Mesenchymal stem cell (in vitro differentiated cells and primary cell): ENCODE measurements at regions not wholly inside any gene's neighbourhood (a gene's known extent, or its start where the extent isn't known, plus 50 kb on each side); places are given as distances from the start of the nearest gene placed in this dataset.

ENCODE experiments used
- DNase-seq: peaks from one replicate; pipeline ENCODE4 v3.0.0-alpha.2; 2013
- H2AFZ ChIP-seq: one replicate; pipeline ENCODE4 v1.6.1; 2013; ENCODE audit warnings: low read depth, mild to moderate bottlenecking, control low read depth, inconsistent platforms, low read length, moderate library complexity
- H2AK5ac ChIP-seq: 2 replicates; pipeline ENCODE4 v1.6.1; 2013; ENCODE audit warnings: low read length, moderate library complexity, mild to moderate bottlenecking, inconsistent platforms; ENCODE audit not compliant: severe bottlenecking
- H2BK120ac ChIP-seq: one replicate; pipeline ENCODE4 v1.6.1; 2013; ENCODE audit warnings: low read depth, mild to moderate bottlenecking, inconsistent platforms, low read length, moderate library complexity
- H2BK12ac ChIP-seq, 2 experiments: one replicate each; pipeline ENCODE4 v1.6.1; 2013; ENCODE audit warnings: inconsistent platforms in 2 of 2, low read length in 2 of 2, mild to moderate bottlenecking in 2 of 2, moderate library complexity in 2 of 2, control low read depth in 1 of 2
- H2BK15ac ChIP-seq: one replicate; pipeline ENCODE4 v1.6.1; 2013; ENCODE audit warnings: mild to moderate bottlenecking, low read depth, inconsistent platforms; ENCODE audit not compliant: poor library complexity, severe bottlenecking
- H2BK5ac ChIP-seq: 2 replicates; pipeline ENCODE4 v1.6.1; 2013; ENCODE audit warnings: low read depth, mild to moderate bottlenecking, low read length, control low read depth, inconsistent platforms; ENCODE audit not compliant: poor library complexity, severe bottlenecking
- H3K14ac ChIP-seq, 2 experiments: one replicate each; pipeline ENCODE4 v1.6.1; 2013; ENCODE audit warnings: inconsistent platforms in 2 of 2, low read length in 2 of 2, control low read depth in 1 of 2, mild to moderate bottlenecking in 1 of 2, moderate library complexity in 1 of 2
- H3K18ac ChIP-seq, 2 experiments: one replicate each; pipeline ENCODE4 v1.6.1; 2013; ENCODE audit warnings: inconsistent platforms in 2 of 2, low read length in 2 of 2, control low read depth in 1 of 2, low read depth in 1 of 2, mild to moderate bottlenecking in 1 of 2
- H3K23ac ChIP-seq, 2 experiments: one replicate each; pipeline ENCODE4 v1.6.1; 2013; ENCODE audit warnings: inconsistent platforms in 2 of 2, low read length in 2 of 2, mild to moderate bottlenecking in 2 of 2, moderate library complexity in 2 of 2, control low read depth in 1 of 2
- H3K27ac ChIP-seq: 2 replicates; pipeline ENCODE4 v1.5.1; 2013; ENCODE audit warnings: mild to moderate bottlenecking, moderate library complexity, low read length, control low read depth, inconsistent platforms; ENCODE audit not compliant: poor library complexity, severe bottlenecking
- H3K27me3 ChIP-seq, 2 experiments: 2 replicates each; pipeline versions ENCODE4 v1.6.1 to v1.7.0; 2013; ENCODE audit warnings: low read length in 2 of 2, mild to moderate bottlenecking in 2 of 2, moderate library complexity in 2 of 2, control low read depth in 1 of 2, inconsistent platforms in 1 of 2; ENCODE audit not compliant: control insufficient read depth in 1 of 2, insufficient read depth in 1 of 2
- H3K36me3 ChIP-seq, 2 experiments: 2 replicates each; pipeline versions ENCODE4 v1.6.1 to v1.7.0; 2013; ENCODE audit warnings: low read length in 2 of 2, control low read depth in 1 of 2, inconsistent platforms in 1 of 2, low read depth in 1 of 2, mild to moderate bottlenecking in 1 of 2; ENCODE audit not compliant: insufficient read depth in 2 of 2, control insufficient read depth in 1 of 2
- H3K4ac ChIP-seq, 2 experiments: one replicate each; pipeline ENCODE4 v1.6.1; 2013; ENCODE audit warnings: inconsistent platforms in 2 of 2, low read length in 2 of 2, mild to moderate bottlenecking in 2 of 2, moderate library complexity in 2 of 2, control low read depth in 1 of 2, low read depth in 1 of 2
- H3K4me1 ChIP-seq: 2 replicates; pipeline ENCODE4 v1.6.1; 2013; ENCODE audit warnings: low read depth, low read length, control low read depth; ENCODE audit not compliant: control insufficient read depth, insufficient read depth
- H3K4me2 ChIP-seq: 2 replicates; pipeline ENCODE4 v1.6.1; 2013; ENCODE audit warnings: low read length, mild to moderate bottlenecking, inconsistent platforms; ENCODE audit not compliant: poor library complexity, severe bottlenecking
- H3K4me3 ChIP-seq, 2 experiments: 2 replicates each; pipeline versions ENCODE4 v1.5.1 to v1.7.0; 2013; ENCODE audit warnings: low read length in 2 of 2, mild to moderate bottlenecking in 2 of 2, control low read depth in 1 of 2, low read depth in 1 of 2; ENCODE audit not compliant: insufficient read depth in 1 of 2
- H3K79me1 ChIP-seq: replicated peaks from 2 replicates; pipeline ENCODE4 v1.6.1; 2013; ENCODE audit warnings: mild to moderate bottlenecking, control low read depth, low read length, inconsistent platforms; ENCODE audit not compliant: poor library complexity, severe bottlenecking
- H3K9ac ChIP-seq: 2 replicates; pipeline ENCODE4 v1.7.0; 2013; ENCODE audit warnings: mild to moderate bottlenecking, low read length, moderate library complexity
- H3K9me3 ChIP-seq: 2 replicates; pipeline ENCODE4 v1.7.0; 2013; ENCODE audit warnings: mild to moderate bottlenecking, low read length; ENCODE audit not compliant: control insufficient read depth
- H4K8ac ChIP-seq: one replicate; pipeline ENCODE4 v1.6.1; 2013; ENCODE audit warnings: inconsistent platforms, mild to moderate bottlenecking, low read length, moderate library complexity
- H4K91ac ChIP-seq: one replicate; pipeline ENCODE4 v1.6.1; 2013; ENCODE audit warnings: mild to moderate bottlenecking, low read length, inconsistent platforms
- WGBS: methylation state at CpG from one replicate; pipeline ENCODE4 v1.1.7; 2013; ENCODE audit warnings: mixed read lengths; 5-methylcytosine and 5-hydroxymethylcytosine counted together

GRCh38 chr16:6576606-6577005 is 756.0 kb upstream of the RBFOX1 start:
- Histone ChIP-seq H3K23ac (no peak overlapping the region), H3K27me3 (no peaks in the 10 kb centered on the region), H2BK5ac (no peak overlapping the region), H3K4me1 (no peaks in the 10 kb centered on the region), H3K18ac (no peak overlapping the region), H3K4me2 (no peak overlapping the region), H3K4ac (no peak overlapping the region), H2BK12ac (no peak overlapping the region), H4K91ac (no peak overlapping the region), H2BK15ac (no peak overlapping the region), H2AK5ac (no peak overlapping the region), H3K9ac (no peak overlapping the region), H3K4me3 (no peak overlapping the region), H3K79me1 (no peaks in the 10 kb centered on the region), H2BK120ac (no peak overlapping the region), H2AFZ (no peak overlapping the region), H3K27ac (no peak overlapping the region), H3K36me3 (no peaks in the 10 kb centered on the region), H3K14ac (no peak overlapping the region), H3K9me3 (no peaks in the 10 kb centered on the region), H4K8ac (no peak overlapping the region)
- DNase-seq, result no peak
- WGBS, result 55% methylated on average over 3 of the region's 3 CpGs

DNA sequence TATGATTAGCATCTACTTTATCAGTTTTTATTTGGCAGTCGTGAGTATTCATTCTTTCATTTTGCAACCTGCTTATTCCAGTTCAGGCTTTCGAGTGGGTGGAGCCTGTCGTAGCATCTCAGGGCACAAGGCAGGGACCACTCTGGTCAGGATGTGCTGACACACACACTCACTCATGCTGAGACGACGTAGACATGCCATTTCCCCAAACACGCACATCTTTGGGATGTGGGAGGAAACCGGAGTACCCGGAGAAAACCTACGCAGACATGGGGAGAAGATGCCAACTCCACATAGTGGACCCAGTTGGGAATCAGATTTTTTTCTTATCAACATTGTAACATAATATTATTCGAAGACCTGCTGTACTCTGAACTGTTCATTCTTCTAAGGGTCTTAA is 756.5 kb upstream of the RBFOX1 start:
- Histone ChIP-seq H2BK120ac (no peak overlapping the region), H3K27me3 (no peaks in the 10 kb centered on the region), H3K36me3 (no peaks in the 10 kb centered on the region), H2AFZ (no peak overlapping the region), H3K4me1 (no peaks in the 10 kb centered on the region), H3K14ac (no peak overlapping the region), H3K23ac (no peak overlapping the region), H3K79me1 (no peaks in the 10 kb centered on the region), H2BK12ac (no peak overlapping the region), H2BK15ac (no peak overlapping the region), H2BK5ac (no peak overlapping the region), H3K18ac (no peak overlapping the region), H3K4me3 (no peak overlapping the region), H3K9ac (no peak overlapping the region), H3K27ac (no peak overlapping the region), H3K4me2 (no peak overlapping the region), H3K9me3 (no peaks in the 10 kb centered on the region), H3K4ac (no peak overlapping the region), H2AK5ac (no peak overlapping the region), H4K8ac (no peak overlapping the region), H4K91ac (no peak overlapping the region)
- no peak for DNase-seq
- 85% methylated on average over 9 of the region's 10 CpGs for WGBS

GRCh38 chr16:6574146-6574545 is 758.5 kb upstream of the RBFOX1 start:
- H3K4me3 ChIP-seq, result no peak overlapping the region
- peaks cover 7% of the 10 kb centered on the region for H3K9me3 ChIP-seq
- no peaks in the 10 kb centered on the region for H3K4me1 ChIP-seq
- H3K36me3 ChIP-seq, result no peaks in the 10 kb centered on the region
- H3K4ac ChIP-seq, result no peak overlapping the region
- no peak overlapping the region for H3K14ac ChIP-seq
- no peak overlapping the region for H2AK5ac ChIP-seq
- WGBS, result 84% methylated on average over 16 of the region's 16 CpGs
- no peak overlapping the region for H4K91ac ChIP-seq
- no peak overlapping the region for H3K4me2 ChIP-seq
- H3K23ac ChIP-seq, result no peak overlapping the region
- no peak overlapping the region for H2BK12ac ChIP-seq
- DNase-seq, result no peak
- H3K79me1 ChIP-seq, result no peaks in the 10 kb centered on the region
- H2BK15ac ChIP-seq, result no peak overlapping the region
- no peak overlapping the region for H3K27ac ChIP-seq
- no peak overlapping the region for H3K18ac ChIP-seq
- no peak overlapping the region for H2AFZ ChIP-seq
- no peak overlapping the region for H2BK120ac ChIP-seq
- H3K9ac ChIP-seq, result no peak overlapping the region
- no peak overlapping the region for H2BK5ac ChIP-seq
- no peak overlapping the region for H4K8ac ChIP-seq
- no peaks in the 10 kb centered on the region for H3K27me3 ChIP-seq

DNA sequence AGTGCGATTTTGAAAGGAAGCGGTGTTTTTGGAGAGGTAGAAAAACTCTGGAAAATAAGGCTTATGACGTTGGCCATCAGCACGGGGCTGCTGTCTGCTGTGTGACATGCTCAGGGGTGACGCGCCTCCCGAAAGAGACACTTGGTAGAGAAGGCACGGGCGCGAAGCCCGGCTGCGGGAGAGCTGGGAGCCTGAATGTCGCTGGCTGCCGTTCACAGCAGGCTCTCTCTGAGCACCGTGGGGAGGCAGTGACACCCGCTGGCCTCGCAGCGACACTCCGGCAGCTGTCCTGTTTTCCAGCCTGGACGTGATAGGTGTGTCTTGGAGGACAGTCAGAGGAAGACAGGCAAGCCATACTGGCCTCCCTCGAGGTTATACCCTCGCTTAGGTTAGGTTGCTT is 759.1 kb upstream of the RBFOX1 start:
- no peak overlapping the region for H3K14ac ChIP-seq
- H4K8ac ChIP-seq, result no peak overlapping the region
- peaks cover 7% of the 10 kb centered on the region for H3K9me3 ChIP-seq
- H2AK5ac ChIP-seq, result no peak overlapping the region
- H2BK5ac ChIP-seq, result no peak overlapping the region
- no peak overlapping the region for H3K27ac ChIP-seq
- no peak overlapping the region for H3K18ac ChIP-seq
- no peak overlapping the region for H3K9ac ChIP-seq
- H3K27me3 ChIP-seq, result no peaks in the 10 kb centered on the region
- no peaks in the 10 kb centered on the region for H3K4me1 ChIP-seq
- H3K23ac ChIP-seq, result no peak overlapping the region
- H3K36me3 ChIP-seq, result no peaks in the 10 kb centered on the region
- H2BK15ac ChIP-seq, result no peak overlapping the region
- no peak overlapping the region for H3K4me2 ChIP-seq
- no peak overlapping the region for H2BK12ac ChIP-seq
- H3K4me3 ChIP-seq, result no peak overlapping the region
- no peak overlapping the region for H2AFZ ChIP-seq
- DNase-seq, result no peak
- H3K4ac ChIP-seq, result no peak overlapping the region
- H3K79me1 ChIP-seq, result no peaks in the 10 kb centered on the region
- H4K91ac ChIP-seq, result no peak overlapping the region
- no peak overlapping the region for H2BK120ac ChIP-seq
- WGBS, result 40% methylated on average over 22 of the region's 22 CpGs
